C4-2B (cell line): ENCODE measurements at regions not wholly inside any gene's neighbourhood (a gene's known extent, or its start where the extent isn't known, plus 50 kb on each side); places are given as distances from the start of the nearest gene placed in this dataset.

ENCODE experiments used
- ZFX ChIP-seq: fragments of 450-650 bp; IDR thresholded peaks from 2 replicates; pipeline ENCODE4 v1.6.1; 2017
- TF ChIP-seq, protein P1 (sequence below): fragments of 450-650 bp; conservative IDR thresholded peaks from 2 replicates; pipeline ENCODE4 v1.5.1; 2017; ENCODE audit warnings: mild to moderate bottlenecking

DNA sequence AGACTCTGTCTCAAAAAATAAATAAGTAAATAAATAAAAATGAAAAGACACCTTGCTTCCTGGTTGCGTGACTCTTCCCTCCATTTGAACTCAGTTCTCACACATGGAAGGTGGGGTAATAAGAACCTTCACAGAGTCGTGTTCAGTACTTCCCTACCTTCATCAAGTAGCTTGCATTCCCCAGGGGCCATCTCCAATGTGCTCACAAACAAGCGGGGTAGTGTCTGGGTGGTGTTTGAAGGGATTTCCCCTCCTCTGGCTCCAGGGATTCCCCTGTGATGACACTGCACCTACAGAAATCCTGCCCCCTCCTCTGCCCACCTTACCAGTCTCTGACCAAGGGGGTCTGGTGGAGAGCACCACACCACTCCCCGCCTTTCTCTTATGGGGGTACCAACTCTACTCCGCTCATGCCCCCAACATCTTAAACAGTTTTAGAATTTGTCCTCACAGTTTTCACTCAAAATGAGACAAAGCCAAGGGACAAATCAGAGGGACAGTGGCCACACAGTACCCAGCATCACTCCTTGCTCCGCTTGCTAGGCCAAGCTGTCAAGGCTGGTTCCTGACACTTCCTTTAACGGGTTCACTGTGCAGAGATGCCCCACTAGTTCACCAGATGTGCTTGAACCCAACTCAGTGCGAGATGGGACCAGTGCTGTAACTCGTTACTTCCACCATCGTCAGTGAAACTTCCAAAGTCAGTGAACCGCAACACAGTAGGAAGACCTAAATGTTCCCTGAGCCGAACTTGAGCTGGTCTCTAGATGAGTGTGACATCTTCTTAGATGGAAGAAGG is 69.1 kb downstream of the COPRS start:
- TF ChIP-seq, protein P1, sequence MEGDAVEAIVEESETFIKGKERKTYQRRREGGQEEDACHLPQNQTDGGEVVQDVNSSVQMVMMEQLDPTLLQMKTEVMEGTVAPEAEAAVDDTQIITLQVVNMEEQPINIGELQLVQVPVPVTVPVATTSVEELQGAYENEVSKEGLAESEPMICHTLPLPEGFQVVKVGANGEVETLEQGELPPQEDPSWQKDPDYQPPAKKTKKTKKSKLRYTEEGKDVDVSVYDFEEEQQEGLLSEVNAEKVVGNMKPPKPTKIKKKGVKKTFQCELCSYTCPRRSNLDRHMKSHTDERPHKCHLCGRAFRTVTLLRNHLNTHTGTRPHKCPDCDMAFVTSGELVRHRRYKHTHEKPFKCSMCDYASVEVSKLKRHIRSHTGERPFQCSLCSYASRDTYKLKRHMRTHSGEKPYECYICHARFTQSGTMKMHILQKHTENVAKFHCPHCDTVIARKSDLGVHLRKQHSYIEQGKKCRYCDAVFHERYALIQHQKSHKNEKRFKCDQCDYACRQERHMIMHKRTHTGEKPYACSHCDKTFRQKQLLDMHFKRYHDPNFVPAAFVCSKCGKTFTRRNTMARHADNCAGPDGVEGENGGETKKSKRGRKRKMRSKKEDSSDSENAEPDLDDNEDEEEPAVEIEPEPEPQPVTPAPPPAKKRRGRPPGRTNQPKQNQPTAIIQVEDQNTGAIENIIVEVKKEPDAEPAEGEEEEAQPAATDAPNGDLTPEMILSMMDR: no peak
- TF ChIP-seq ZFX: no peak
